Caco-2 (cell line): ENCODE measurements at regions not wholly inside any gene's neighbourhood (a gene's known extent, or its start where the extent isn't known, plus 50 kb on each side); places are given as distances from the start of the nearest gene placed in this dataset.
A peak's percentile ranks its signal among the peaks of the same experiment; 100 is the strongest.

ENCODE experiments used
- BruUV-seq: library from RNA; stranded (reverse); fragments of 400-500 nt; replicated peaks from 2 replicates; lab custom pipeline; 2021; lab: Mats Ljungman, UMichigan
- CTCF ChIA-PET: fragments of 300-600 bp; sonication (Branson Sonifier 250); formaldehyde crosslinking; loops from one replicate; lab custom pipeline; 2022; ENCODE audit warnings: antibody characterized with exemption; lab: Charles Lee
- POLR2A ChIA-PET: fragments of 300-600 bp; sonication (Branson Sonifier 250); formaldehyde crosslinking; loops from one replicate; lab custom pipeline; 2022; ENCODE audit warnings: antibody characterized with exemption; lab: Charles Lee
- DNase-seq, 2 experiments: peaks; one replicate each; pipeline versions ENCODE4 v3.0.0 to v3.0.0-alpha.2; 2020 to 2022
- H3K27me3 ChIP-seq: replicated peaks from 2 replicates; pipeline ENCODE4 v1.6.0; 2011; ENCODE audit warnings: low read length; ENCODE audit not compliant: control insufficient read depth, insufficient read depth
- H3K36me3 ChIP-seq: 2 replicates; pipeline ENCODE4 v1.5.1; 2011; ENCODE audit warnings: low read length; ENCODE audit not compliant: control insufficient read depth, insufficient read depth
- H3K4me1 ChIP-seq: fragments of 250-450 bp; sonication (Bioruptor Pico); 2 replicates; pipeline ENCODE4 v1.5.1; 2020; ENCODE audit warnings: mild to moderate bottlenecking
- H3K4me3 ChIP-seq: 2 replicates; pipeline ENCODE4 v1.5.1; 2011; ENCODE audit warnings: low read depth, mild to moderate bottlenecking, control low read depth, low read length
- H3K9me3 ChIP-seq: fragments of 250-450 bp; sonication (Bioruptor Pico); 2 replicates; pipeline ENCODE4 v1.5.1; 2020; ENCODE audit warnings: mild to moderate bottlenecking, moderate library complexity
- H3K27ac Mint-ChIP-seq: one replicate; pipeline ENCODE4 v1.8.0; 2022; ENCODE audit warnings: mixed read lengths; ENCODE audit not compliant: unreplicated experiment
- H3K27me3 Mint-ChIP-seq: one replicate; pipeline ENCODE4 v1.8.0; 2022; ENCODE audit warnings: mixed read lengths; ENCODE audit not compliant: insufficient read depth, unreplicated experiment
- H3K36me3 Mint-ChIP-seq: one replicate; pipeline ENCODE4 v1.8.0; 2022; ENCODE audit warnings: mild to moderate bottlenecking, mixed read lengths; ENCODE audit not compliant: insufficient read depth, unreplicated experiment
- H3K4me1 Mint-ChIP-seq: one replicate; pipeline ENCODE4 v1.8.0; 2022; ENCODE audit warnings: low read depth, mixed read lengths; ENCODE audit not compliant: unreplicated experiment
- H3K4me3 Mint-ChIP-seq: one replicate; pipeline ENCODE4 v1.8.0; 2022; ENCODE audit warnings: mild to moderate bottlenecking, moderate library complexity, mixed read lengths; ENCODE audit not compliant: unreplicated experiment
- H3K9me3 Mint-ChIP-seq: one replicate; pipeline ENCODE4 v1.8.0; 2022; ENCODE audit warnings: mixed read lengths; ENCODE audit not compliant: unreplicated experiment
- intact Hi-C: fragments of 100-400 bp; cut with micrococcal nuclease; formaldehyde crosslinking; loops from one replicate; pipeline ENCODE4 v1.10.0; 2022; ENCODE audit not compliant: unreplicated experiment
- TF ChIP-seq, protein P1 (sequence below), 2 experiments: fragments of 200-600 bp in 1 of 2; IDR thresholded peaks; 1 replicate in 1 of 2; 2 replicates in 1 of 2; pipeline versions ENCODE4 v1.5.1 to v1.8.0; 2011 to 2022; ENCODE audit warnings: antibody characterized with exemption in 1 of 2, control low read depth in 1 of 2, inconsistent platforms in 1 of 2, low read depth in 1 of 2, low read length in 1 of 2, mild to moderate bottlenecking in 1 of 2, moderate library complexity in 1 of 2; ENCODE audit not compliant: insufficient read depth in 1 of 2, severe bottlenecking in 1 of 2, unreplicated experiment in 1 of 2

DNA sequence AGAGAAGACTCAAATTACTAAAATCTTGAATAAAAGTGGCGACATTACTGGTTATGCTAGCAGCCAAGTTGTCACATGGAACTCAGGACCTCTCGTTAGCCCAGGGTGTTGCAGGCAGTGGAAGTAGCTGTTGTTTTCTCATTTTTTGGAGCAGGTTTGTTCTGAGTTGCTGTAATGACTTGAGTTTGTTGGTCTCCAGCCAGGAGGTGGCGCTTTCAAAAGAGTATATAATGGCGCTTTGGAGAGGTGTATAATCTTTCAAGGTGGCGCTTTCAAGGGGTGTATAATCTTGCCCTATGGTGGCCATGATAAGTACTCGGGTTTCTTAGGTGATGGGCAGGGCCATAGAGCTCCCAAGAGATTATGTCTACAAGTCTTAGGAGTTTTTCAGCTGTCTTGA is 632.7 kb downstream of the NTRK3 start:
- Histone ChIP-seq H3K27me3 (no peaks in the 10 kb centered on the region), H3K9me3 (peaks cover 3% of the 10 kb centered on the region; the same call in 1 of the 2 replicates), H3K4me1 (peaks cover 13% of the 10 kb centered on the region), H3K4me3 (no peak overlapping the region), H3K36me3 (no peaks in the 10 kb centered on the region)
- intact Hi-C loops, result no loop called here
- ChIA-PET CTCF (no interaction called here), POLR2A (no interaction called here)
- H3K27me3 Mint-ChIP-seq, result no peaks in the 10 kb centered on the region
- H3K4me3 Mint-ChIP-seq, result no peak overlapping the region
- H3K4me1 Mint-ChIP-seq, result peaks cover 4% of the 10 kb centered on the region
- H3K36me3 Mint-ChIP-seq, result no peaks in the 10 kb centered on the region
- no TSS peak for BruUV-seq
- DNase-seq, result no peak
- H3K27ac Mint-ChIP-seq, result no peak overlapping the region
- TF ChIP-seq, protein P1, sequence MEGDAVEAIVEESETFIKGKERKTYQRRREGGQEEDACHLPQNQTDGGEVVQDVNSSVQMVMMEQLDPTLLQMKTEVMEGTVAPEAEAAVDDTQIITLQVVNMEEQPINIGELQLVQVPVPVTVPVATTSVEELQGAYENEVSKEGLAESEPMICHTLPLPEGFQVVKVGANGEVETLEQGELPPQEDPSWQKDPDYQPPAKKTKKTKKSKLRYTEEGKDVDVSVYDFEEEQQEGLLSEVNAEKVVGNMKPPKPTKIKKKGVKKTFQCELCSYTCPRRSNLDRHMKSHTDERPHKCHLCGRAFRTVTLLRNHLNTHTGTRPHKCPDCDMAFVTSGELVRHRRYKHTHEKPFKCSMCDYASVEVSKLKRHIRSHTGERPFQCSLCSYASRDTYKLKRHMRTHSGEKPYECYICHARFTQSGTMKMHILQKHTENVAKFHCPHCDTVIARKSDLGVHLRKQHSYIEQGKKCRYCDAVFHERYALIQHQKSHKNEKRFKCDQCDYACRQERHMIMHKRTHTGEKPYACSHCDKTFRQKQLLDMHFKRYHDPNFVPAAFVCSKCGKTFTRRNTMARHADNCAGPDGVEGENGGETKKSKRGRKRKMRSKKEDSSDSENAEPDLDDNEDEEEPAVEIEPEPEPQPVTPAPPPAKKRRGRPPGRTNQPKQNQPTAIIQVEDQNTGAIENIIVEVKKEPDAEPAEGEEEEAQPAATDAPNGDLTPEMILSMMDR (IDR thresholded peaks at IDR 0.05; ENCODE audit: insufficient read depth in 1 of 2, low read depth in 1 of 2, low read length in 1 of 2, severe bottlenecking in 1 of 2, unreplicated experiment in 1 of 2), result peak in 1 of 2 experiments; percentile 13
- peaks cover 24% of the 10 kb centered on the region for H3K9me3 Mint-ChIP-seq

DNA sequence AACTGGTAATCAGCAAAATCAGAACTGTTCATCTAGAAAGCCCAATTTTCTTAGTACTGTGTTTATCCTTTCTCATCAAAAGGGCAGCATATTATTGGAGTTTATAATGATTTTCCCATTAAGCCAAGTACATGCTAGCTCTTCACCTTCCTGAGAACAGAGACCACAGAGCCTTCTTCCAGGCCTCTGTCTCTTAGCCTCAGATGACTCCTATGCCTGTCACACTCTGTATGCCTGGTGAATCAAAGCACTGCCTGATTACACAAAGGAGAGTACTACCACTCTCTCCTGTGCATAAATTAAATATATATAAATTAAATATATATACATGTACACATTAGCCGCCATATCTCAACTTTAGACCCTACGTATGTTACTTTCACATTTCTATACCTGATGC is 636.1 kb downstream of the NTRK3 start:
- Histone ChIP-seq H3K4me3 (no peak overlapping the region), H3K36me3 (no peaks in the 10 kb centered on the region), H3K9me3 (peaks cover 3% of the 10 kb centered on the region; the same call in 1 of the 2 replicates), H3K27me3 (no peaks in the 10 kb centered on the region), H3K4me1 (peaks cover 32% of the 10 kb centered on the region)
- Mint-ChIP-seq H3K36me3 (no peaks in the 10 kb centered on the region), H3K27ac (peak overlapping the region; percentile 51), H3K9me3 (peaks cover 17% of the 10 kb centered on the region), H3K4me3 (no peak overlapping the region), H3K4me1 (peaks cover 14% of the 10 kb centered on the region), H3K27me3 (no peaks in the 10 kb centered on the region)
- no TSS peak for BruUV-seq
- ChIA-PET POLR2A (no interaction called here), CTCF (no interaction called here)
- TF ChIP-seq, protein P1 (IDR thresholded peaks at IDR 0.05; ENCODE audit: insufficient read depth in 1 of 2, low read depth in 1 of 2, low read length in 1 of 2, severe bottlenecking in 1 of 2, unreplicated experiment in 1 of 2), result no peak
- intact Hi-C loops, result no loop called here
- no peak for DNase-seq

DNA sequence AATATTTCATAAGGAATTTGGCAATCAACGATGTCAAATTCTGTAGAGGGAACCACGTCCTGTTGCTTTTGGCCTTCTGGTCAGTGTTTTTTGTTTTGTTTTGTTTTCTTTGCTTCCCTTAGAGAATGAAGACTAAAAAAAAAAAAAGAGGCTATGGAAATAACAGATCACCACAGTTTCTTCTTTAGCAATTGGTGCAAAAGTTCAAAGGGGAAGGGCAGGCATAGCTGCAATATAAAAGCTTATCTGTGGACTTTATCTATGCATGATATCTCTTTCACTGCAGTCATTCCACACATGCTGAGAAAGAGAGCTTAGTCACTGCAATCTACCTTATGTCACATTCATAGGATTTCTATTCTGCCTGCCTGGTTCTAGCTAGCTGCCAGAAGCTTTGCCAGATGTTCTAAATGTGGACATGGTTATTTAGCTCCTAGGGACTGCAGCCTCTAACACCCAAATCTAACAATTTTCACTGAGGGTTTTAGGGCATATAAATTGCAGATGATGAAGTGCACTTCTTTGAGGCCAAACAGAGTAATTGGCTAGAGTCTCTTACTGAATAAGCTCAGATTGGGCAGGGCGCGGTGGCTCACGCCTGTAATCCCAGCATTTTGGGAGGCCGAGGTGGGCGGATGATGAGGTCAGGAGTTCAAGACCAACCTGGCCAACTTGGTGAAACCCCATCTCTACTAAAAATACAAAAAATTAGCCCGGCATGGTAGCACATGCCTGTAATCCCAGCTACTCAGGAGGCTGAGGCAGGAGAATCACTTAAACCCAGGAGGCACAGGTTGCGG is 637.2 kb downstream of the NTRK3 start:
- no TSS peak for BruUV-seq
- intact Hi-C loops, result loop anchor here (1.0 kb wide), 1 partner anchor 10 kb away; no protein-coding TSS in a partner anchor
- Histone ChIP-seq H3K9me3 (peaks cover 3% of the 10 kb centered on the region; the same call in 1 of the 2 replicates), H3K4me3 (no peak overlapping the region), H3K36me3 (no peaks in the 10 kb centered on the region), H3K27me3 (no peaks in the 10 kb centered on the region), H3K4me1 (peaks cover 32% of the 10 kb centered on the region)
- ChIA-PET POLR2A (no interaction called here), CTCF (interaction anchor here (0.7 to 1.3 kb wide), 2 partner anchors 10 to 58 kb away, joined by 3 to 7 read pairs; no protein-coding TSS in a partner anchor)
- Mint-ChIP-seq H3K9me3 (peaks cover 11% of the 10 kb centered on the region), H3K4me1 (peaks cover 14% of the 10 kb centered on the region), H3K27ac (peak overlapping the region; percentile 51), H3K4me3 (peak overlapping the region; percentile 35), H3K27me3 (no peaks in the 10 kb centered on the region), H3K36me3 (no peaks in the 10 kb centered on the region)
- TF ChIP-seq, protein P1 (IDR thresholded peaks at IDR 0.05; ENCODE audit: insufficient read depth in 1 of 2, low read depth in 1 of 2, low read length in 1 of 2, severe bottlenecking in 1 of 2, unreplicated experiment in 1 of 2), result no peak
- DNase-seq, result peak; percentile 37 to 65
